ENCODE measurements at regions not wholly inside any gene's neighbourhood (a gene's known extent, or its start where the extent isn't known, plus 50 kb on each side); places are given as distances from the start of the nearest gene placed in this dataset.
"Not testable (repeated sequence)": the region's sequence is repeated elsewhere in the genome, so short reads cannot be mapped to it uniquely, and the experiment has no call there.

- H3K4me3 ChIP-seq (replicated peaks; ENCODE audit: insufficient read depth, low read length); H3K27me3 ChIP-seq (ENCODE audit: insufficient read depth, poor library complexity, severe bottlenecking); H3K27ac ChIP-seq (replicated peaks): not testable (repeated sequence)
- DNase-seq (ENCODE audit: low read depth in 1 of 2, low spot score in 1 of 2), result peak; percentile 15 to 16
Measured at GRCh38 chr11:71638801-71639519, 56.3 kb upstream of the KRTAP5-11 start.

- not testable (repeated sequence) for DNase-seq (ENCODE audit: low read depth in 1 of 2, low spot score in 1 of 2); H3K4me3 ChIP-seq (replicated peaks; ENCODE audit: insufficient read depth, low read length); H3K27ac ChIP-seq (replicated peaks); H3K27me3 ChIP-seq (ENCODE audit: insufficient read depth, poor library complexity, severe bottlenecking)
Measured at GRCh38 chr11:71639520-71639849, 56.8 kb upstream of the KRTAP5-11 start.

- not testable (repeated sequence) for H3K4me3 ChIP-seq (replicated peaks; ENCODE audit: insufficient read depth, low read length); H3K27ac ChIP-seq (replicated peaks); H3K27me3 ChIP-seq (ENCODE audit: insufficient read depth, poor library complexity, severe bottlenecking); DNase-seq (ENCODE audit: low read depth in 1 of 2, low spot score in 1 of 2)
Measured at GRCh38 chr11:71639916-71640315, 57.2 kb upstream of the KRTAP5-11 start.

- not testable (repeated sequence) for H3K27ac ChIP-seq (replicated peaks); H3K4me3 ChIP-seq (replicated peaks; ENCODE audit: insufficient read depth, low read length); DNase-seq (ENCODE audit: low read depth in 1 of 2, low spot score in 1 of 2); H3K27me3 ChIP-seq (ENCODE audit: insufficient read depth, poor library complexity, severe bottlenecking)
Measured at GRCh38 chr11:71647078-71647477, 64.4 kb upstream of the KRTAP5-11 start.

- H3K27ac ChIP-seq (replicated peaks), result 0 out of 2 replicates have a peak overlapping the region, but pooled peaks have one; percentile 2
- TF ChIP-seq SPI1 (IDR thresholded peaks at IDR 0.05; ENCODE audit: borderline replicate concordance, low read depth), result peak; percentile 63; the same call in 1 of the 2 replicates
- peak in 1 of 2 experiments; percentile 83 for DNase-seq (ENCODE audit: low read depth in 1 of 2, low spot score in 1 of 2)
Measured at GRCh38 chr11:71652998-71653397, 70.3 kb upstream of the KRTAP5-11 start.

GRCh38 chr11:71654423-71654822 lies 71.7 kb upstream of the KRTAP5-11 start:
- H3K27ac ChIP-seq (replicated peaks); H3K27me3 ChIP-seq (ENCODE audit: insufficient read depth, poor library complexity, severe bottlenecking); DNase-seq (ENCODE audit: low read depth in 1 of 2, low spot score in 1 of 2); H3K4me3 ChIP-seq (replicated peaks; ENCODE audit: insufficient read depth, low read length): not testable (repeated sequence)

More at GRCh38 chr11:71652998-71653397, 70.3 kb upstream of the KRTAP5-11 start:
- H3K27me3 ChIP-seq (ENCODE audit: insufficient read depth, poor library complexity, severe bottlenecking); H3K4me3 ChIP-seq (replicated peaks; ENCODE audit: insufficient read depth, low read length): not testable (repeated sequence)

- not testable (repeated sequence) for H3K4me3 ChIP-seq (replicated peaks; ENCODE audit: insufficient read depth, low read length); DNase-seq (ENCODE audit: low read depth in 1 of 2, low spot score in 1 of 2); H3K27me3 ChIP-seq (ENCODE audit: insufficient read depth, poor library complexity, severe bottlenecking); H3K27ac ChIP-seq (replicated peaks)
Measured at GRCh38 chr11:71655041-71655440, 72.4 kb upstream of the KRTAP5-11 start.

- H3K4me3 ChIP-seq (replicated peaks; ENCODE audit: insufficient read depth, low read length); H3K27me3 ChIP-seq (ENCODE audit: insufficient read depth, poor library complexity, severe bottlenecking); DNase-seq (ENCODE audit: low read depth in 1 of 2, low spot score in 1 of 2); H3K27ac ChIP-seq (replicated peaks): not testable (repeated sequence)
Measured at GRCh38 chr11:71656513-71656912, 73.8 kb upstream of the KRTAP5-11 start.

GRCh38 chr11:71664941-71665340 lies 82.3 kb upstream of the KRTAP5-11 start:
- not testable (repeated sequence) for DNase-seq (ENCODE audit: low read depth in 1 of 2, low spot score in 1 of 2); H3K27me3 ChIP-seq (ENCODE audit: insufficient read depth, poor library complexity, severe bottlenecking); H3K4me3 ChIP-seq (replicated peaks; ENCODE audit: insufficient read depth, low read length); H3K27ac ChIP-seq (replicated peaks)

- not testable (repeated sequence) for H3K27me3 ChIP-seq (ENCODE audit: insufficient read depth, poor library complexity, severe bottlenecking); H3K4me3 ChIP-seq (replicated peaks; ENCODE audit: insufficient read depth, low read length); DNase-seq (ENCODE audit: low read depth in 1 of 2, low spot score in 1 of 2); H3K27ac ChIP-seq (replicated peaks)
Measured at GRCh38 chr11:71698110-71698509, 115.4 kb upstream of the KRTAP5-11 start.

- not testable (repeated sequence) for H3K27ac ChIP-seq (replicated peaks); H3K4me3 ChIP-seq (replicated peaks; ENCODE audit: insufficient read depth, low read length); H3K27me3 ChIP-seq (ENCODE audit: insufficient read depth, poor library complexity, severe bottlenecking)
- peak in 1 of 2 experiments; percentile 5 for DNase-seq (ENCODE audit: low read depth in 1 of 2, low spot score in 1 of 2)
Measured at GRCh38 chr11:71698961-71699360, 116.3 kb upstream of the KRTAP5-11 start.

- H3K27ac ChIP-seq (replicated peaks); H3K4me3 ChIP-seq (replicated peaks; ENCODE audit: insufficient read depth, low read length); H3K27me3 ChIP-seq (ENCODE audit: insufficient read depth, poor library complexity, severe bottlenecking); DNase-seq (ENCODE audit: low read depth in 1 of 2, low spot score in 1 of 2): not testable (repeated sequence)
Measured at GRCh38 chr11:71701435-71702291, 119.0 kb upstream of the KRTAP5-11 start.

GRCh38 chr11:71705086-71705737 lies 122.5 kb upstream of the KRTAP5-11 start:
- not testable (repeated sequence) for H3K4me3 ChIP-seq (replicated peaks; ENCODE audit: insufficient read depth, low read length); H3K27me3 ChIP-seq (ENCODE audit: insufficient read depth, poor library complexity, severe bottlenecking); DNase-seq (ENCODE audit: low read depth in 1 of 2, low spot score in 1 of 2); H3K27ac ChIP-seq (replicated peaks)

GRCh38 chr11:71705738-71706432 lies 123.2 kb upstream of the KRTAP5-11 start:
- not testable (repeated sequence) for DNase-seq (ENCODE audit: low read depth in 1 of 2, low spot score in 1 of 2); H3K4me3 ChIP-seq (replicated peaks; ENCODE audit: insufficient read depth, low read length); H3K27me3 ChIP-seq (ENCODE audit: insufficient read depth, poor library complexity, severe bottlenecking); H3K27ac ChIP-seq (replicated peaks)
